ENCODE measurements at regions not wholly inside any gene's neighbourhood (a gene's known extent, or its start where the extent isn't known, plus 50 kb on each side); places are given as distances from the start of the nearest gene placed in this dataset.

GRCh38 chr12:58575256-58575655 is 345.0 kb downstream of the LRIG3 start:
- ATAC-seq (ENCODE audit: insufficient number of reproducible peaks, low FRiP score, low read depth) (no peak), DNase-seq (ENCODE audit: low spot score) (no peak)
- no peaks in the 10 kb centered on the region for H3K9me3 ChIP-seq
- H3K27ac ChIP-seq = no peak overlapping the region
- H3K4me3 ChIP-seq = no peak overlapping the region
- H3K4me1 ChIP-seq (ENCODE audit: control insufficient read depth in 1 of 2, low read depth in 2 of 2) = no peaks in the 10 kb centered on the region
- TF ChIP-seq, protein P1, sequence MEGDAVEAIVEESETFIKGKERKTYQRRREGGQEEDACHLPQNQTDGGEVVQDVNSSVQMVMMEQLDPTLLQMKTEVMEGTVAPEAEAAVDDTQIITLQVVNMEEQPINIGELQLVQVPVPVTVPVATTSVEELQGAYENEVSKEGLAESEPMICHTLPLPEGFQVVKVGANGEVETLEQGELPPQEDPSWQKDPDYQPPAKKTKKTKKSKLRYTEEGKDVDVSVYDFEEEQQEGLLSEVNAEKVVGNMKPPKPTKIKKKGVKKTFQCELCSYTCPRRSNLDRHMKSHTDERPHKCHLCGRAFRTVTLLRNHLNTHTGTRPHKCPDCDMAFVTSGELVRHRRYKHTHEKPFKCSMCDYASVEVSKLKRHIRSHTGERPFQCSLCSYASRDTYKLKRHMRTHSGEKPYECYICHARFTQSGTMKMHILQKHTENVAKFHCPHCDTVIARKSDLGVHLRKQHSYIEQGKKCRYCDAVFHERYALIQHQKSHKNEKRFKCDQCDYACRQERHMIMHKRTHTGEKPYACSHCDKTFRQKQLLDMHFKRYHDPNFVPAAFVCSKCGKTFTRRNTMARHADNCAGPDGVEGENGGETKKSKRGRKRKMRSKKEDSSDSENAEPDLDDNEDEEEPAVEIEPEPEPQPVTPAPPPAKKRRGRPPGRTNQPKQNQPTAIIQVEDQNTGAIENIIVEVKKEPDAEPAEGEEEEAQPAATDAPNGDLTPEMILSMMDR (IDR thresholded peaks at IDR 0.05) = no peak
- H3K36me3 ChIP-seq = no peaks in the 10 kb centered on the region
- no peaks in the 10 kb centered on the region for H3K27me3 ChIP-seq (replicated peaks; ENCODE audit: insufficient read depth)

- Histone ChIP-seq H3K4me3 (no peak overlapping the region), H3K27me3 (replicated peaks; ENCODE audit: insufficient read depth) (no peaks in the 10 kb centered on the region), H3K4me1 (ENCODE audit: control insufficient read depth in 1 of 2, low read depth in 2 of 2) (no peaks in the 10 kb centered on the region), H3K27ac (no peak overlapping the region), H3K36me3 (no peaks in the 10 kb centered on the region), H3K9me3 (no peaks in the 10 kb centered on the region)
- DNase-seq (ENCODE audit: low spot score) (no peak), ATAC-seq (ENCODE audit: insufficient number of reproducible peaks, low FRiP score, low read depth) (no peak)
- TF ChIP-seq, protein P1 (IDR thresholded peaks at IDR 0.05) = no peak
Measured at GRCh38 chr12:58576081-58576480, 344.2 kb downstream of the LRIG3 start.

GRCh38 chr12:58576916-58577315 is 343.4 kb downstream of the LRIG3 start:
- Histone ChIP-seq H3K27ac (no peak overlapping the region), H3K4me3 (no peak overlapping the region), H3K27me3 (replicated peaks; ENCODE audit: insufficient read depth) (no peaks in the 10 kb centered on the region), H3K9me3 (no peaks in the 10 kb centered on the region), H3K4me1 (ENCODE audit: control insufficient read depth in 1 of 2, low read depth in 2 of 2) (no peaks in the 10 kb centered on the region), H3K36me3 (no peaks in the 10 kb centered on the region)
- TF ChIP-seq, protein P1 (IDR thresholded peaks at IDR 0.05) = no peak
- ATAC-seq (ENCODE audit: insufficient number of reproducible peaks, low FRiP score, low read depth) = no peak
- DNase-seq (ENCODE audit: low spot score) = no peak

- DNase-seq (ENCODE audit: low spot score) (no peak), ATAC-seq (ENCODE audit: insufficient number of reproducible peaks, low FRiP score, low read depth) (no peak)
- peaks cover 9 to 16% of the 10 kb centered on the region in 2 donors for H3K4me1 ChIP-seq (ENCODE audit: control insufficient read depth in 1 of 2, low read depth in 2 of 2)
- H3K27me3 ChIP-seq (replicated peaks; ENCODE audit: insufficient read depth) = no peaks in the 10 kb centered on the region
- H3K27ac ChIP-seq = no peak overlapping the region
- no peaks in the 10 kb centered on the region for H3K9me3 ChIP-seq
- TF ChIP-seq, protein P1 (IDR thresholded peaks at IDR 0.05) = no peak
- no peaks in the 10 kb centered on the region for H3K36me3 ChIP-seq
- H3K4me3 ChIP-seq = no peak overlapping the region
Measured at GRCh38 chr12:58580095-58580494, 340.2 kb downstream of the LRIG3 start.

GRCh38 chr12:58583529-58583928 is 336.8 kb downstream of the LRIG3 start:
- Histone ChIP-seq H3K27me3 (replicated peaks; ENCODE audit: insufficient read depth) (no peaks in the 10 kb centered on the region), H3K27ac (no peak overlapping the region), H3K36me3 (no peaks in the 10 kb centered on the region), H3K4me3 (no peak overlapping the region), H3K4me1 (ENCODE audit: control insufficient read depth in 1 of 2, low read depth in 2 of 2) (peaks cover 9 to 20% of the 10 kb centered on the region in 2 donors), H3K9me3 (no peaks in the 10 kb centered on the region)
- DNase-seq (ENCODE audit: low spot score) = no peak
- TF ChIP-seq, protein P1 (IDR thresholded peaks at IDR 0.05) = no peak
- no peak for ATAC-seq (ENCODE audit: insufficient number of reproducible peaks, low FRiP score, low read depth)

Data from thoracic aorta (tissue), 2 donors.